Adrenal gland (tissue), 9 donors: ENCODE measurements at regions not wholly inside any gene's neighbourhood (a gene's known extent, or its start where the extent isn't known, plus 50 kb on each side); places are given as distances from the start of the nearest gene placed in this dataset.

ENCODE experiments used
- DNase-seq, 7 donors: peaks; one replicate each; pipeline ENCODE4 v3.0.0-alpha.2; 2019 to 2020
- H3K27ac ChIP-seq, 5 donors: fragments of 200-600 bp; sonication (generic) in 4 of 5; 1 replicate in 3 of 5; 2 replicates in 2 of 5; pipeline versions ENCODE4 v1.5.1 to v1.8.0; 2016 to 2020; ENCODE audit warnings: mild to moderate bottlenecking in 1 of 5
- H3K27me3 ChIP-seq: fragments of 200-600 bp; 2 replicates; pipeline ENCODE4 v1.8.0; 2021
- H3K36me3 ChIP-seq, 2 donors: fragments of 200-600 bp; replicated peaks in 1 of 2; 1 replicate in 1 of 2; 2 replicates in 1 of 2; pipeline versions ENCODE4 v1.5.1 to v1.8.0; 2018 to 2022
- H3K4me1 ChIP-seq, 2 donors: fragments of 200-600 bp; replicated peaks in 1 of 2; 1 replicate in 1 of 2; 2 replicates in 1 of 2; pipeline versions ENCODE4 v1.5.1 to v1.8.0; 2018 to 2021
- H3K4me3 ChIP-seq, 4 donors: fragments of 200-600 bp; sonication (generic) in 3 of 4; one replicate each; pipeline ENCODE4 v1.5.1; 2016 to 2018
- H3K9me3 ChIP-seq, 3 donors: fragments of 200-600 bp; sonication (generic) in 1 of 3; replicated peaks in 1 of 3; 1 replicate in 2 of 3; 2 replicates in 1 of 3; pipeline versions ENCODE4 v1.5.1 to v1.8.0; 2016 to 2021
- CTCF ChIP-seq, 6 experiments: fragments of 450-650 bp in 4 of 6; fragments of 200-600 bp in 2 of 6; sonication (generic) in 1 of 6; IDR thresholded peaks; 1 replicate in 5 of 6; 2 replicates in 1 of 6; pipeline versions ENCODE4 v1.5.1 to v1.8.0; 2016 to 2021; ENCODE audit warnings: antibody characterized with exemption in 6 of 6, mild to moderate bottlenecking in 2 of 6, moderate library complexity in 1 of 6
- POLR2A ChIP-seq, 2 donors: fragments of 450-650 bp; IDR thresholded peaks; one replicate each; pipeline ENCODE4 v1.6.1; 2017; ENCODE audit warnings: antibody characterized with exemption in 2 of 2, mild to moderate bottlenecking in 2 of 2, moderate library complexity in 1 of 2
- WGBS, 4 donors: extraction: QIAGEN DNeasy Blood & Tissue Kit in 2 of 4; methylation state at CpG; one replicate each; pipeline versions ENCODE4 v1.1.5 to v1.1.7; 2013 to 2017; 5-methylcytosine and 5-hydroxymethylcytosine counted together
- intact Hi-C, 2 donors: fragments of 100-400 bp; cut with DNase I; formaldehyde crosslinking; loops; one replicate each; pipeline versions ENCODE4 v1.14.1 to v1.15.0; 2022 to 2023
- donor health status: healthy with polysubstance abuse.
- donor health status: Bipolar disorder and iron deficiency.
- donor health status: DM: yes; HTN: yes; CAD: no.
- donor health status: DM: no; HTN: no; CAD: no.
- donor health status: DM: no; HTN: no; CAD: no.

GRCh38 chr2:65708086-65708485 lies 275.7 kb upstream of the SPRED2 start:
- Histone ChIP-seq H3K4me1 (no peaks in the 10 kb centered on the region), H3K27me3 (no peaks in the 10 kb centered on the region), H3K9me3 (no peaks in the 10 kb centered on the region), H3K27ac (no peak overlapping the region), H3K4me3 (no peak overlapping the region), H3K36me3 (no peaks in the 10 kb centered on the region)
- peak in 1 of 7 donors; percentile 52 for DNase-seq
- intact Hi-C loops: no loop called here
- 64 to 79% (median 69%) methylated on average over 3 of the region's 3 CpGs for WGBS, 4 donors
- TF ChIP-seq CTCF (IDR thresholded peaks at IDR 0.05) (no peak), POLR2A (IDR thresholded peaks at IDR 0.05) (no peak)

GRCh38 chr2:65706411-65706810 lies 274.0 kb upstream of the SPRED2 start:
- no peak overlapping the region for H3K27ac ChIP-seq
- H3K27me3 ChIP-seq: no peaks in the 10 kb centered on the region
- intact Hi-C loops: no loop called here
- no peak for TF ChIP-seq POLR2A (IDR thresholded peaks at IDR 0.05)
- TF ChIP-seq CTCF (IDR thresholded peaks at IDR 0.05): no peak
- H3K4me1 ChIP-seq: no peaks in the 10 kb centered on the region
- H3K9me3 ChIP-seq: no peaks in the 10 kb centered on the region
- no peak overlapping the region for H3K4me3 ChIP-seq
- DNase-seq: no peak
- H3K36me3 ChIP-seq: no peaks in the 10 kb centered on the region
- WGBS, 4 donors: 67 to 87% (median 81%) methylated on average over 1 of the region's 1 CpG

GRCh38 chr2:65701191-65701590 lies 268.8 kb upstream of the SPRED2 start:
- no peaks in the 10 kb centered on the region for H3K9me3 ChIP-seq
- WGBS, 4 donors: 86 to 89% (median 87%) methylated on average over 10 of the region's 10 CpGs
- DNase-seq: no peak
- H3K4me1 ChIP-seq: no peaks in the 10 kb centered on the region
- H3K36me3 ChIP-seq: no peaks in the 10 kb centered on the region
- H3K27ac ChIP-seq: no peak overlapping the region
- no peak overlapping the region for H3K4me3 ChIP-seq
- intact Hi-C loops: no loop called here
- no peaks in the 10 kb centered on the region for H3K27me3 ChIP-seq
- TF ChIP-seq CTCF (IDR thresholded peaks at IDR 0.05): no peak
- TF ChIP-seq POLR2A (IDR thresholded peaks at IDR 0.05): no peak

GRCh38 chr2:65700720-65701119 lies 268.3 kb upstream of the SPRED2 start:
- no peak overlapping the region for H3K4me3 ChIP-seq
- no peaks in the 10 kb centered on the region for H3K36me3 ChIP-seq
- DNase-seq: no peak
- no peak for TF ChIP-seq CTCF (IDR thresholded peaks at IDR 0.05)
- TF ChIP-seq POLR2A (IDR thresholded peaks at IDR 0.05): no peak
- no peak overlapping the region for H3K27ac ChIP-seq
- no peaks in the 10 kb centered on the region for H3K4me1 ChIP-seq
- intact Hi-C loops: no loop called here
- WGBS, 4 donors: 85 to 88% (median 87%) methylated on average over 3 to 7 of the region's 7 CpGs
- no peaks in the 10 kb centered on the region for H3K27me3 ChIP-seq
- no peaks in the 10 kb centered on the region for H3K9me3 ChIP-seq
